ENCODE measurements at regions not wholly inside any gene's neighbourhood (a gene's known extent, or its start where the extent isn't known, plus 50 kb on each side); places are given as distances from the start of the nearest gene placed in this dataset.
A peak's percentile ranks its signal among the peaks of the same experiment; 100 is the strongest.

- Histone ChIP-seq H3K36me3 (ENCODE audit: low read depth) (no peaks in the 10 kb centered on the region), H3K9me3 (ENCODE audit: severe bottlenecking) (no peaks in the 10 kb centered on the region), H3K4me1 (ENCODE audit: insufficient read depth, poor library complexity, severe bottlenecking) (peaks cover 9% of the 10 kb centered on the region), H3K27me3 (ENCODE audit: insufficient read depth, poor library complexity, severe bottlenecking) (no peaks in the 10 kb centered on the region), H3K4me3 (ENCODE audit: severe bottlenecking) (no peak overlapping the region), H3K27ac (ENCODE audit: poor library complexity, severe bottlenecking) (no peak overlapping the region)
- DNase-seq (ENCODE audit: low spot score) (no peak), ATAC-seq (ENCODE audit: low read depth) (no peak)
- TF ChIP-seq, protein P1, sequence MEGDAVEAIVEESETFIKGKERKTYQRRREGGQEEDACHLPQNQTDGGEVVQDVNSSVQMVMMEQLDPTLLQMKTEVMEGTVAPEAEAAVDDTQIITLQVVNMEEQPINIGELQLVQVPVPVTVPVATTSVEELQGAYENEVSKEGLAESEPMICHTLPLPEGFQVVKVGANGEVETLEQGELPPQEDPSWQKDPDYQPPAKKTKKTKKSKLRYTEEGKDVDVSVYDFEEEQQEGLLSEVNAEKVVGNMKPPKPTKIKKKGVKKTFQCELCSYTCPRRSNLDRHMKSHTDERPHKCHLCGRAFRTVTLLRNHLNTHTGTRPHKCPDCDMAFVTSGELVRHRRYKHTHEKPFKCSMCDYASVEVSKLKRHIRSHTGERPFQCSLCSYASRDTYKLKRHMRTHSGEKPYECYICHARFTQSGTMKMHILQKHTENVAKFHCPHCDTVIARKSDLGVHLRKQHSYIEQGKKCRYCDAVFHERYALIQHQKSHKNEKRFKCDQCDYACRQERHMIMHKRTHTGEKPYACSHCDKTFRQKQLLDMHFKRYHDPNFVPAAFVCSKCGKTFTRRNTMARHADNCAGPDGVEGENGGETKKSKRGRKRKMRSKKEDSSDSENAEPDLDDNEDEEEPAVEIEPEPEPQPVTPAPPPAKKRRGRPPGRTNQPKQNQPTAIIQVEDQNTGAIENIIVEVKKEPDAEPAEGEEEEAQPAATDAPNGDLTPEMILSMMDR (IDR thresholded peaks at IDR 0.05; ENCODE audit: poor library complexity, severe bottlenecking) = no peak
These were observed 143.1 kb upstream of the GJE1 start for GRCh38 chr6:141989706-141989959.

- ATAC-seq (ENCODE audit: low read depth) = peak; percentile 77
- H3K27ac ChIP-seq (ENCODE audit: poor library complexity, severe bottlenecking) = no peak overlapping the region
These were observed 143.6 kb upstream of the GJE1 start for GRCh38 chr6:141988954-141989705.

GRCh38 chr6:141988327-141988726, 144.4 kb upstream of the GJE1 start:
- no peaks in the 10 kb centered on the region for H3K27me3 ChIP-seq (ENCODE audit: insufficient read depth, poor library complexity, severe bottlenecking)
- TF ChIP-seq, protein P1 (IDR thresholded peaks at IDR 0.05; ENCODE audit: poor library complexity, severe bottlenecking) = no peak
- no peak for ATAC-seq (ENCODE audit: low read depth)
- no peak overlapping the region for H3K4me3 ChIP-seq (ENCODE audit: severe bottlenecking)
- H3K36me3 ChIP-seq (ENCODE audit: low read depth) = no peaks in the 10 kb centered on the region
- no peak for DNase-seq (ENCODE audit: low spot score)
- no peak overlapping the region for H3K27ac ChIP-seq (ENCODE audit: poor library complexity, severe bottlenecking)
- H3K4me1 ChIP-seq (ENCODE audit: insufficient read depth, poor library complexity, severe bottlenecking) = peaks cover 9% of the 10 kb centered on the region
- H3K9me3 ChIP-seq (ENCODE audit: severe bottlenecking) = no peaks in the 10 kb centered on the region

More at GRCh38 chr6:141988954-141989705, 143.6 kb upstream of the GJE1 start:
- H3K4me1 ChIP-seq (ENCODE audit: insufficient read depth, poor library complexity, severe bottlenecking) = peaks cover 9% of the 10 kb centered on the region
- no peak for DNase-seq (ENCODE audit: low spot score)
- H3K4me3 ChIP-seq (ENCODE audit: severe bottlenecking) = no peak overlapping the region
- no peaks in the 10 kb centered on the region for H3K9me3 ChIP-seq (ENCODE audit: severe bottlenecking)
- H3K36me3 ChIP-seq (ENCODE audit: low read depth) = no peaks in the 10 kb centered on the region
- TF ChIP-seq, protein P1 (IDR thresholded peaks at IDR 0.05; ENCODE audit: poor library complexity, severe bottlenecking) = peak; percentile 95
- H3K27me3 ChIP-seq (ENCODE audit: insufficient read depth, poor library complexity, severe bottlenecking) = no peaks in the 10 kb centered on the region

- no peak overlapping the region for H3K27ac ChIP-seq (ENCODE audit: poor library complexity, severe bottlenecking)
- H3K9me3 ChIP-seq (ENCODE audit: severe bottlenecking) = no peaks in the 10 kb centered on the region
- DNase-seq (ENCODE audit: low spot score) (no peak), ATAC-seq (ENCODE audit: low read depth) (no peak)
- H3K27me3 ChIP-seq (ENCODE audit: insufficient read depth, poor library complexity, severe bottlenecking) = no peaks in the 10 kb centered on the region
- TF ChIP-seq, protein P1 (IDR thresholded peaks at IDR 0.05; ENCODE audit: poor library complexity, severe bottlenecking) = no peak
- H3K36me3 ChIP-seq (ENCODE audit: low read depth) = no peaks in the 10 kb centered on the region
- H3K4me1 ChIP-seq (ENCODE audit: insufficient read depth, poor library complexity, severe bottlenecking) = peaks cover 9% of the 10 kb centered on the region
- H3K4me3 ChIP-seq (ENCODE audit: severe bottlenecking) = no peak overlapping the region
These were observed 146.3 kb upstream of the GJE1 start for GRCh38 chr6:141986457-141986856.

DNA sequence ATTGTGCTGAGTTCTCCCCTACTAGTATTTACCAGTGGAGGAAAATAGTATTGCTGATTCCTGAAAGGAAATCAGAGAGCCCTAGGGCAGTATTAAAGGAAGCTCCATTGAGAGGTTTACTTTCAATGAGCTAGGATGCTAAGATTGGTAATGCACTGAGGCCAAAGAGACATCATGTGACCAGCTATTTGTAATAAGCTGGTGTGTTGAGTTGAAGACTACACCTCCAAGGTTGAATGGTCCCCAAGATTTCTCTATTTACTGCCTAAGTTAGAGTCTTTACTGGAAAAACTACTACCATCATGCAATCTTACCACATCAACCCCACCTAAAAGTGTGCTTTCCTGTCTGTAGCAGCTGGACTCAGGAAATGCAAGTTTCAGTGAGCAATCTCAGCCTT, 151.5 kb upstream of the GJE1 start:
- Histone ChIP-seq H3K4me3 (ENCODE audit: severe bottlenecking) (no peak overlapping the region), H3K27ac (ENCODE audit: poor library complexity, severe bottlenecking) (no peak overlapping the region), H3K36me3 (ENCODE audit: low read depth) (no peaks in the 10 kb centered on the region), H3K27me3 (ENCODE audit: insufficient read depth, poor library complexity, severe bottlenecking) (no peaks in the 10 kb centered on the region), H3K9me3 (ENCODE audit: severe bottlenecking) (no peaks in the 10 kb centered on the region), H3K4me1 (ENCODE audit: insufficient read depth, poor library complexity, severe bottlenecking) (no peaks in the 10 kb centered on the region)
- no peak for ATAC-seq (ENCODE audit: low read depth)
- TF ChIP-seq, protein P1 (IDR thresholded peaks at IDR 0.05; ENCODE audit: poor library complexity, severe bottlenecking) = no peak
- DNase-seq (ENCODE audit: low spot score) = no peak

All from RWPE2 (cell line).